ELF-1 (cell line): ENCODE measurements at regions not wholly inside any gene's neighbourhood (a gene's known extent, or its start where the extent isn't known, plus 50 kb on each side); places are given as distances from the start of the nearest gene placed in this dataset.

ENCODE experiments used
- DNase-seq: peaks from one replicate; pipeline ENCODE4 v3.0.0-alpha.2; 2016; ENCODE audit warnings: low read depth, low spot score

DNA sequence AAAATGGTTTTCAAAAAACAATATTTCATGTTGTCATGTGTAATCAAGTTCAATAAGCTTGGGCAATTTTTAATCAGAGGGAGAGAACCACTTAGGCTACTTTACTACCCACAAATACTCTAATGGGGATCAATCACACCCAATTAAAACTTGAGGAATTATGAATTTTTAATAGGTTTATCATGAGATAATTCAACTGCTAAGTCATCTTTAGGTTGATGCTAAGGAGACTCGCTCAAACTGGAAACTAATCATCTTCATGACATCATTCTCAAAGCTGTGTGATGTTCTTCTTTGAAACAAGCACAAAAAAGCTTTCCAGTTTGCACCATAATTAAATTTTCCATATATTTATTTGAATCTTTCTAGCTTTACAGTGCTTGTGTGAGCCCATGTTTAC is 867.5 kb downstream of the MAT2B start:
- no peak for DNase-seq

DNA sequence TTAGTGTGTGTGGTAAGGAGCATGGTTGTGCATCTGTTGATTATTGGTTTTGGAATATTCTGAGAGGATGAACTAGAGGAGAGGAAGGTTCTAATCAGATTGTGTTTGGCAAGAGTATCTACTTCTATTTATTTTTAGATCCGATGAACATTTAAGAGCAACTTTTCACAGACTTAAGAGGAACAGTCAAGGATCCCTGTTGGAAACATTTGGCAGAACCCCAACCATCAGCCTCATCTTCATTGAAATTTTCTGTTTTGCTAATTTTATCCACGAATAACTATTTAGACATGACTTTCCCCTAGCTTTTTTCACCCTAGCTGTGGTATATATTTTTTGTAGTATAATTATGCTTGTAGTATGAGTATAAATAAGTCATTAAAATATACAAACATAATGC is 868.5 kb downstream of the MAT2B start:
- no peak for DNase-seq

DNA sequence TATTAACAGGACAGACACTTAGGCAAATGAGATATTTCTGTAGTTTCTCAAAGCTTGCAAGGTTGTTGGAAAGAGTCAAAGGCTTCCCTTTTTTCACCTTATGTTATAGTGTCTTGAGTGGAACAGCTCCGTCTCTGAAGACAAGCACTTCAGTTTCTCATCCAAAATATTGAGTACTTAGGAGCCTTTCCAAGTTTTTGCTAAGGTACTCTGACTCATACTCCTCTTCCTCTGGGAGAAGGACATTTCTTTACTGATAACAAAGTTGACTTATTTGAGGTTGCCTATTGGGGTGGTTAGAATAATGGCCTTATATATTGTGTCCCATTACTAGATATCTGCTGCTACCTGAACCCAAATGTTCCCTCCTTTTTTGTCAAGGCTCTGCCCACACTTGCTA is 869.6 kb downstream of the MAT2B start:
- DNase-seq = no peak

DNA sequence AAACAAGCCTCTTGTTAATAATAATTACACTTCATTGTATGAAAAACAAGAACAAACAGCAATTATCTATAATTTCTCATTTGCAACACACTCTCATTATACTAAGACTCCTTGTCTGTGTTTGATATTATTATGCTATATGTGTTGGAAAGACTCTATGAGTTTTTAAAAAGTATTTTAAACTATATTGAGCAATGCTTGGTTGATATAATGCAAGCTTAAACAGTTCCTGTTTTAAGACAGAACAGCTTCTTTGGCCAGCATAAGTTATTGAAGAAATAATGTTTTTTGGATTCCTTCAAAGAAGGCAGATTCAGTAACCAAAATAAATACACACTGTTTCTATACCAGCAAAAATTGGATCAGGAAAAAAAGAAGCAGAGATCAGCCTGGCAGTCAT is 871.4 kb downstream of the MAT2B start:
- DNase-seq = no peak

DNA sequence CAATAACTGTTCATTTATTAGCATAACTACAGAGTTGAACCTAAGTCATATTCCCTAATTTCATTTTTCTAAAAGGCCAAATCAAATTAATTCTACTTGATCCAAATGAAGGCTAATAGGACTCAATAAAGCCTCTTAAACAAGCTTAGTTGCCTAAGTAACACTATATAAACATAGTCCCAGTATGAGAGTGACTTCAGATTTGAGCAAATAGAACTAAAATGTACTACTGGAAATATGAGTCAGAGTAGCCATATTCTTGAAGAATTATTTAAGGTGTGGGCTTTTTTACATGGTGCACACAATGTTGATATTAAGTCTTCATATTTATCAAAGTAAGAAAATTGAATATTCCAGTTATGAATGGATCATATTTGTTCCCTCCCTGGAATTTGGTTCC is 872.3 kb downstream of the MAT2B start:
- no peak for DNase-seq

DNA sequence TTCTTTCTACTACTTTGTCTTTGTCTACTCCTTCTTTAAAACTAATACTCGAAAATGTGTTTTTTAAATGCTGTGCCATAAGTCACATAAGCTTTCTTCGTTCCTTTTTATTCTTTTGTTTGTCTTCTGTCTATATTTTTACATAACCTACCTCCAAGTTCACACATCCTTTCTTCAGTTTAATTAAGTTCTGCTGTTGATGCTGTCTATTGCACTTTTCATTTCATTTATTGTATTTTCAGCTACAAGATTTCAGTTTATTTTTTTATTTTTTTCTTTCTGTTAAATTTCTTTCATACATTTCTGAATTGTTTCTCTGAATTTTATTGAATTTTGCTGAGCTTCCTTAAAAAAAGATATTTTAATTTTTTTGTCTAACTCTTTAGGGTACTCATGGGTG is 878.2 kb downstream of the MAT2B start:
- no peak for DNase-seq

DNA sequence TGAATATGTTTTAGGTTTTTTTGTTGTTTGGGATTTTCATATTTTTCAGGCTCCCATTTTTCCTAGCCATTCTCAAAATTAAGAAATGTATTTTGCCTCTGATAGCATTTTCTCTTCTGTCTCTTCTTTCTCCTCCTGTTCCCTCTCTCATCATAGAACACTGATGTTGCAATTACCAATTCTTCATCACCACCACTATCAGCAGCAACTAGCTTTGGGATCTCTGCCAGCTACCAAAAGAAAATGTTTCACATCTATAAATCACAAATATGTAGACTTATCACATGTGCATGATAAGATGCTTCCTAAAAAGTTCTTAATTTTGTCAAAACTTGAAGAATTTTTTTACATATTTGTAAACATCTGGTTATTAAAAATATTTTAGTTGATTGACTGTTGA is 887.1 kb downstream of the MAT2B start:
- no peak for DNase-seq

DNA sequence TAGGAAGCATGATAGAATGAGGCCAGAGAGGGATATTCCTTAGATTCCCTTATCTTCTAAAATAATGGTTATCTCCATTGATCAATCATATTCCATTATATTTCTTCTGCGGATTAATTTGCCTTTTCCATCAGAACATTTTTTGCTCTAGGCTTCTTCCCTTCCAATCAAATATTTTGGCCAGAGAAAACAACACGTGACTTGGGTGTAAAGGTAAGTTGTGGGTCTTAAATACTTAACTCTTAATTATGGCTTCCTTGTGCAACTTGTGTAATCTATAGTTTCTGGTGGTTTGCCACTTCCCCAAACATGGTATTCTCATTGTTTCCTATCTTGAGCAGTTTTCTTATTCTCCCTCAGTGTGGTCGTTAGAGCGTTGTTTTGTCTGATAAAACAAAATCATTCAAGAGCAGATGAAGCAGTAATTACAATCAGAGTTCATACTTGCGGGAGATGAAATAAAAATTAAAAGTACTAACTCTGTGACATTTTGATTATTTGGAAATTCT is 889.3 kb downstream of the MAT2B start:
- DNase-seq = no peak

DNA sequence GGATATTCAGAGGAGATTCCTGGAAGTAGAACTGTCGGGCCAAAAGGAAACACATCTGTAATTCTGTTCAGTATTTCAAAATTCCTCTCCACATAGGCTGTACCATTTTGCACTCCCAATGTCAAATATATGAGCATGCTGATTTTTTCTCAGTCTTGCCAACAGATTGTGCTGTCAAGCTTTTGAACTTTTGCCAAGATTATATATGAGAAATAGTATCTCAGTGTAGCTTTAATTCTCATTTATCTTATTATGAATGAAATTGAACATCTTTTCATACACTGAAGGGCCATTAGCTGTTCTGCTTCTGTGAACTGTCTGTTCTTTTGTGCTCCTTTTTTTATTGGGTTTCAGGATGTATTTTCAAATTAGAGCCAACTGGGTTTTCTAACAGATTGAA is 907.1 kb downstream of the MAT2B start:
- DNase-seq = no peak

DNA sequence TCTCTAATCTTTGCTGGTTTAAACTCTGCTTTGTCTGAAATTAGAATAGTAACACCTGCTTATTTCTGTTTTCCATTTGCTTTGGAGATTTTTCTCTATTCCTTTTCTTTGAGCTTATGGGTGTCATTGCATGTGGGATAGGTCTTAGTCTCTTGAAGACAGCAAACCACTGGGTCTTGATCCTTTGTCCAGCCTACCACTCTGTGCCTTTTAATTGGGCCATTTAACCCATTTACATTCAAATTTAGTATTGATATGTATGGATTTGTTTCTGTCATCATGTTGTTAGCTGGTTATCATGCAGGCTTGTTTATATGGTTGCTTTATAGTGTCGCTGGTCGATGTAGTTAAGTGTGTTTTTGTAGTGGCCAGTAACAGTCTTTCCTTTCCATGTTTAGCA is 914.7 kb downstream of the MAT2B start:
- no peak for DNase-seq

DNA sequence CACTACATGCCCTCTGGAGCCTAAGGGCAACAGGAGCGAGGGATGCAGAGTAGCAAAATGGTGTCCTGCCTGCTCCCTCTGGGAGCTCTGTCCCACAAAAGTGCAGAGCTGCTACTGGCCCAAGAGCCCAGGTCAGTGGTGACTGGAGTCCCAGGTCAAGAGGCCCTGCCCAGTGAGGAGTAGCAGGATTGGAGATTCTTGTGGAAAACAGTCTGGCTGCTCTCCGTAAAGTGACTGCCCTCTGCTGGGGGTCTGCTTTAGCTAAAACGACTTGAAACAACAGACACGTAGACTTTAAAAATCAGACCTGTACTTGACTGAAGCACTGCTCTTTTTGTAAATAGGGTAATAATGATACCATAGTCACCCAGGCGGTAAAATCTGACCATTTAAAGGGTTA is 917.0 kb downstream of the MAT2B start:
- peak; percentile 56 for DNase-seq

DNA sequence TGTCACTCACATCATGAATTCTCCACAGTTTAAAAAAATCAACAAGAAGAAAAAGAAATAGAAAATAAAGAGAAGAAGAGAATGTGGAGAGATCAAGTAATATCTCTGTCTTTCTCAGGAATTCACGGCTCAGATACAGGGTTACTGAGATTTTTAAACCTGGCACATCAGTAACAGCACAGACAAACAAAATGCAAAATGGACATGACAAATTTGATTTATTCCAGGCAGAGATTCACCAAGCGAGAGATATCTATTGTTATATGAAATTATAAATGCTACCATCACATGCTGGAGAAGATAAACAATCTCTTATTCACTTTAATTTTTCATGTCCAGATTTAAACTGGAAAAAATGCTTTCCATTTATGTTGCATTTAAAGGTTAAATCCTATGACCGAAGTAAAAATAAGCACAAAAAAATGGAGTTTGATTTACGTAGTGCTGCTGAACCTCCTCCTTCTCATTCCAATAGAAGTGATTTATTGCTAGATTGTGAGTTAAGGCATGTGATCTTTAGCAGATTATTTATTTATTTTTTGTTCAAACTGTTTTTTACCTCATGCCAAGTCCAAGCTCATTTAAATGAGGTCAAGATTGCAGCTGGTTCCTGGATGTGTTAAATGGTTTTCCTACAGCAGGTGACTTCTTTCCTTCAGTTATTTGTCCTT is 926.4 kb downstream of the MAT2B start:
- DNase-seq = no peak

DNA sequence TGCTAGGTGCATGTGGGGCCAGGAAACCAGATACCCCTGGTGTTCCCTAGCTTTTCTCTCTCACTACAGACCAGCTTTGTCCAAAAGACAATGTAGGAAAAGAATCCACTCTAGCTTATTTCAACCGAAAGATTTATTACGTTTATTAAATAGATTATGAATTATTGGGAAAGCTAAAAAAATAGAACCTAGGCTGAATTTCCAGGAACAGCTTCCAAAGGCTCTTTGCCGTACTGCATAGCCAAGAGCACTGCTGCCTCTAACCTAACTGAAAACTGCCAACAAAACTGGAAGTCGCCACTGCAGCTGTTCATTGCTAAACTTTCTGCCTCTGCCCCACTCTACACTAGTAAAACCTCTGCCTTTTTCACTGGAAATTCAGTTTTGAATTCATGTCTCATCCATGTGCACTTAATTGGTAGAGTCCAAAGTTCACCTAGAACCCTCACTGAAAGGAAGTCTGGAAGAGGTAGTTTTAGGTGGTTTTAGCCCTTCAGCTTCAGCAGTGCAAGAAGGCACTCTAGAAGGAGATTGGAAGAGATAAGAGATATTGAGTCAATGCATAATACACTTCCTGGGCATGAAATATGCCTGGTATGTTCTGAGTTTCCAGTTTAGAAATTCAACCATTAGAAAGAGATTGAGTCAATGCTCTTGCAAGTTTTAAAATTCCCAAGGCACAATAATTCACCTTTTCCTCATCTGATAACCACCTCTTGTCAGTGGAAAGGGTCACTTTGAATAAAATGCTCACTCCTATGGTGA is 927.9 kb downstream of the MAT2B start:
- DNase-seq = no peak

DNA sequence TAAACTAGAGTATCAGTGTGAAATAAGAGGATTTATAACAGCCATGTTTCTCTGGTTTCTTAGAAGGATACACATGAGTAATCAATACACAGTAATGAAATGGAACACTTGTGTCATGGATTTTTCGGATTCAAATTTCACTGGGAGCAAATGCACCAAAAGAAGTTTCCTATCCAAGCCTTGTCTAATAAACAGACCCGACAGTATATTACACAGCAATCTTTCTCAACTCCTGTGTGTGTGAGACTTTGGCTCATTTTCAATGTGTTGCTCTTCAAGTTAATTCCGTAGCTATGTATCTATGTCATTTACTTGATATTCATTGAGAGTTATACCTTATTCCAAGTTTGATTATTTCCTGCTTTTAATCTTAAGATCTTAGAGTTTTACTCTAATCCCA is 930.2 kb downstream of the MAT2B start:
- DNase-seq = no peak

DNA sequence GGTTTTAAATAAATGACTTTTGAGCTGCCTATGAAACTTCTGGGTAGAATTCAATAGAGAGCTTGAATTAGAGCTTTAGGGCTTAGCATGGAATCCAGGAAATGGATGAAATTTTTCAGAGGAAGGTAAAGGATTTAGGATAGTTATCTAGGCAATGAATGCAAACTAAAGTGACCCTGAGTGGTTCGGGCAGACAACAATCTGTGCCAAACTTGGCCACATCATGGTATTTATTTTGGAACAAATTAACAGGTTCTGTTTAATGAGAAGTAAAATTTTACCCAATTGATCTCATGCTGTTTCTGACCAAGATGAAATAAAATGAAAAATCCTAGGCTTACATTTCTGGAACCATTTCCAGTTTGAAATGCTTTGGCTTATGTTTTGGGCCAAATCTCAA is 934.4 kb downstream of the MAT2B start:
- DNase-seq = no peak

DNA sequence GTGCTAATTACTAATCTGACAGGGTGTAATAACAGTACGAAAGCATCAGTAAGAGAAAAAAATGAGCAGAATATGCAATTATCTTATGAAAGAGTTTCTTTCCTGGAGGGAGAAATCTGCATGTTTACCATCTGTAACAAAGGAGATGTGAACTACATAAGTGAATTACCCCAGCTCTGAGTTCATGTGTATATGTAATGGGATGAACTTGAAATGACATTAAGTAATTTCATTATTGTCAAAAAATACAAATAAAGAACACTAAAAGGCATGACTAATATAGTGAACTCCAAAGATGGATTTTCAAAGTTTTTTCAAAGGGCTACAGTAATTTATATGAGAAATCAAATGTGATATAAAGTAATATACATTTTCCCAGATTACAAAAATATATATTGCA is 944.0 kb downstream of the MAT2B start:
- DNase-seq = no peak

DNA sequence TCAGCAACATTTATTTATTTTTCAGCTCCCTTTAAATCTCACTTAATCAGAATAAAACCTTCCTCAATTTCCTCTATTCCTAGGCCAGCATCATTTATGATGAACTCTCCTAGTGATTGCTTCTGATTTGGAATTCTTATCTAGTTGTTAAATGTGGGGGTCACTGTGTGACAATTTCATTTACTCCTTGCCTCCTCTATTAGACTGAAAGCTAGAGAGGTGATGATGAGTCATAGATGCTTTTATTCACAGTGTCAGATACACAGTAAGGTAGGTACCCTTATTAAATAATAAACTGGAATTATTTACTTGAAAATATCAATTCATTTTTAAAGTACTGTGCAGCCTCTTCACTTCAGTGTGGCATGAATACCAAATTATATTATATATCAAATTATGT is 960.6 kb downstream of the MAT2B start:
- no peak for DNase-seq

DNA sequence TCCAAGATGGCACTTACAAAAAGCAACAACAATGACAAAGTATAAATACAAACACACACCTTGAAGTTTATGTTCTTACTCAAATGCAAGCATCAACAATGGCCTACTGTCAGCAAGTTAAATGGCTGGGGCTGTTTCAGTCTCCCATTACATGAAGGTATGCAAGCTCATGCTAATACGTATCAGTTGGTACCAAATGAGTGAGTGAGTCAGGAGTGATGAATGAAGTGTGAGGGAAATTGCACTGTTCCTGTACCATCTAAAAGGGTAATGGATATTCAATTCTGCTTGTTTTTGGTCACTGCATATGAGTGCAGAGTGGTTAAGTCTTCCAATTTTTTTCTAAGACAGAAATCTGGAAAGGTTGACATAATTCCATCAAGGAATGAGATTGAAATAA is 964.9 kb downstream of the MAT2B start:
- no peak for DNase-seq

DNA sequence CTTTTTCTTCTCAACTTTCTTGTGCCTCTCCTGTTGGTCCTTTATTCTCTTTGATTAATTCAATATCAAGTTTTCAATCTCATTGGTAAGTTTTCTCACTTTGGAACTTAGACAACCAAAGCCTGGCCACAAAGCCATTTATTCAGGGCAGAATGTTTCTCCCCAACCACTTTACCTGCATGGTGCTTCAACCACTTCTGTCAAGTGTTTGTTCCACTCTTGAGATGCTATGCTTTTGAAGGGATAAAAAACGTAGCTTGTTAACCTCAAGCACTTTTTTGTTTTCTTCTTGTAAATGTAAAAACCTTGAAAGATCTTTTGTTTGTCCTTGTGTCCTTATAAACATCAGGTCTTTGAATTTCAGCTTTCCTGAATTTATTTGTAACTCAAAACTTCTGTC is 966.7 kb downstream of the MAT2B start:
- DNase-seq = no peak

DNA sequence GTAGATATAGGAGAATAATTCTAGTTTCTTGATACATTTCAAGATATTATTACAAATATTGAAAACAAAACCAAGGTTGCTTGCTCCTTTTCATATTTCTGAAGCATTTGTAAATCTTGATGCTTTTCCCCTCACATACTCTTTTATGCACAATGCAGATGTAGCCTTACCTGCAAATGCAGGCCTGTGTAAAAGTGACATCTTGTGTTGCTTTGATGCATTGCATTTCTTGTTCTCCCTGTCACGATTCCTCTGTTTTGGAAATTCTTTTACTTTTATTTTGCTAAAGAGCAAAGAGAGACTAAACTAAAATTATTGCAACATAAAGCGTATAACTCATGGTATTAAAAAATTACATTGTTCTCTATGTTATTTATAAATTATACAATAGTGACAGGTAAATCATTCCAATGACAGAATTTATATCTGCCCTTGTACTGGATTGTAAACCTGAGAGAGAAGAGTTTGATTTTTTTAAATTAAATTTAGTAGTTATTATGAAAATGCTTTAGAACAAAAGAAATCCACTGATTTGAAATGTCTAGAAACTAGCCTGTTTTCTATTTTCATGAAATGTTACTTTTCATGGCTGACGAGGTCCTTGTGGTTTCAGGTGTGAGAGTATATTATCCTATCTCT is 970.0 kb downstream of the MAT2B start:
- DNase-seq = no peak

DNA sequence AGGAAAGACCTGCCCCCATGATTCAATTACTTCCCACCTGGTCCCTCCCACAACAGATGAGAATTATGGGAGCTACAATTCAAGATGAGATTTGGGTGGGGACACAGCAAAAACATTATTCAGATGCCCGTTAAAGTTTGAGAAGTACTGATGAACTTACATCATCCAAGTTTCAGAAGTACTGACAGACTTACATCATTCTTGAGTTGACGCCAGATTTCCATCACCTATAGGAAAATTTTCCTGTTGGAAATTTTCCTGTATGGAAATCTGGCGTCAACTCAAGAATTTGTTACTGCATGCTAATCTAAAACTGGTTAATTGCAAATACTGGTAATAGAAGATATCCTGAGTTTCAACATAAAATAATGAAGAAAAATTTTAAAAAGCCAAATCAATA is 975.9 kb downstream of the MAT2B start:
- no peak for DNase-seq

DNA sequence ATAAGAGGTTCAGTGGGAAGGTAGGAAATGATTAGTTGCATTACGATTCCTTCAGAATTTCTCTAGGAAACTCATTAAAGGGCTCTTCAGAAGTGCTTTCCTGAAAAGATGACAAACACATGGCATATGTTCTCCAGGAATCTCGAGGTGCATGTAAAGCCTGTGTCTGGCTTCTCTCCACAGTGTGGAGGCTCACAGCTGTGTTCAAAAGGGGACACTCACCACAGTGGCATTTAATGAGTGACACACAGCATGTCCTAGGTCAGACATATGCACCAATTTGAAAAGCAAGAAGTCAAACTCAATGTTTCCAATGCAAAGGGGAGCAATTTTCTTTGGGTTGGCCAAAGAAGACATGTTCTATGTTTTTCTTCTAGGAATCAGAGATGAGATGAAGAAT is 976.9 kb downstream of the MAT2B start:
- DNase-seq = no peak

DNA sequence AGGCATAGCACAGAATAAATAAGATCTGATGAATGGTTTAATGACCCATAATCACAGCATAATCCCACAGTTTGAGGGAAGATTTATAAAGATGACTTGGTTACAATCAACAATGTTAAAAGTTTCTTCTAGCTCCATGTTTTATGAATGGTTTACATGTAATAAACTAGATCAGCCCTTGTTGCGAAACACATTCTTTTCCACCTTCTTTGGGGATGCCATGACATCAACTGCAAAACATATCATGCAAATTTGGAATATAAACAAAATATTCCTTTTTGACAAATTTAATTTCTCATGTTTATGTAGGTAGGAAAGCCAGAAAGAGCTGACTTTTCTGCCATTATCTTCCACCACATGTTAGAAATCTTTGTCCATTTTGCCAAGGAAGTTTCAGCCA is 979.5 kb downstream of the MAT2B start:
- no peak for DNase-seq
